GM04503 (cell line): ENCODE measurements at regions not wholly inside any gene's neighbourhood (a gene's known extent, or its start where the extent isn't known, plus 50 kb on each side); places are given as distances from the start of the nearest gene placed in this dataset.

Experiments
- DNase-seq: peaks from one replicate; pipeline ENCODE4 v3.0.0-alpha.2; 2012; ENCODE audit warnings: low read depth

DNA sequence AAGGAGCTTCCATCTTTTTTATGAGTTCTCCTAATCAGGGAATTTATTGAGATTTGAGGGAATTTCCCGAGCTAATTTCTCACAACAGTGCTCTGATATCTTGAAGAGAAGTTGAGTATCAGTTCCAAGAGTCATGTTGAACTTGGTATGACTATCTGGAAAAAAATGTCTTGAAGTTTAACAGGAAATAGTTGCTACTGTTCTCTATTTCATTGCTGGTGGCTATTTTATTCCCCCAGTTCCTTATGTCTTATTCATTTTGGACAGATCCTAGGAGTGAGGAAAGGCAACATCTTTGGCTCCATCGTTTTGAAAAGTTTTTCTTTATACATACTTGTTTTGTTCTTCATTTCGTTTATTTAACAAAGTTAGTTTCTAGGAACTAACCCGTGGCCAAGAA lies 307.8 kb upstream of the AGTR1 start:
- no peak for DNase-seq

DNA sequence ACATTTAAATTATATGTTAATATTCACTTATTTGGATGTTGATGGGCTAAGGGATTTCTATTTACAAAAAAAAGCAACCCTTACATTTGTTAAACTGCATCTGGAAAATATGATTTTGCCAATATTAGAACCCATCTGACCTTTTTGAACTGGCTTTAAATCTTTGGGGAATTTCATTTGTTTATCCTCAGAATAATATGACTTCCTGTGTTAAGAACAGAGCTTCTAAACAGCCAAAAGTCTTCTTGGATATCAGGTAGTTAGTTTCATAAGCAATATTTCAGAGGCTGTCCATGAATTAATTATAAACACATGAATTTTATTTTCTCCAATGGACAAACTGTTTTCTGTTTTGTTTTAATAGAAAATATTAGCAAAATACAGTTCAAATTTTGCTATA lies 301.9 kb upstream of the AGTR1 start:
- no peak for DNase-seq

DNA sequence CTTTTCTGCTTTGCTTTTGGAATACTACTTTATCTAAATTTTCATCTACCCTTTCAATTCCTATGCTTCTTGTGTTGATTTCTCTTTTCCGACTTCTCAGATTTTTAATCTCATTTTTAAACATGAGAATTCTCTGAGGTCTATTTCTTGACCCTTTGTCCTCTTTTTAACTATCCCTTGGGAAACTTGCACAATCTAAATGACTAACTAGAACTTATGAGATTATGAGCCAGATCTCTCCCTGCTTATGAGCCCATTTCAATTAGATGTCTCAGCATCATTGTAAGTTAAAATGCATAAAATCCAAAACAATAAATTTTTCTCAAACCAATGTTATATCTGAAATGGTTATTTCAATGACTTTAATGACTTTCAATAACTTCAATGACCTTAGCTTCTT lies 296.9 kb upstream of the AGTR1 start:
- peak; percentile 21 for DNase-seq

DNA sequence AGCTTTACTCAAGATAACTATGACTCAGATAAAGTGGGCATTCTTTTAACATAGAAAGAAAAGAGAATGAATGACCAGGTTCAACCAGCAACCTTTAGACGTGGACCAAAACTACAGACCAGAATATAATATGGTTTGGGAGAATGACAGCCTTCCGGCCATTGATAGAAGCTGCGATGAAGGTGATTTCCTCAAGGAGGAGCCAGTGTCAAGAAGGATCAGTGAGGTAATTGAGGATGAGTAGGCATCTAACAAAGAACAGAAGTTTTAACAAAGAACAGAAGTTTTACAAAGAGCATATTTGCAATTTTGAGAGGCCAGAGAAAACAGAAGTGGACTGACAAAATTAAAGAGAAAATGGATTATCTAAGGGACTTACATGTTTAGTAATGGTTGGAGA lies 289.0 kb upstream of the AGTR1 start:
- DNase-seq = no peak

DNA sequence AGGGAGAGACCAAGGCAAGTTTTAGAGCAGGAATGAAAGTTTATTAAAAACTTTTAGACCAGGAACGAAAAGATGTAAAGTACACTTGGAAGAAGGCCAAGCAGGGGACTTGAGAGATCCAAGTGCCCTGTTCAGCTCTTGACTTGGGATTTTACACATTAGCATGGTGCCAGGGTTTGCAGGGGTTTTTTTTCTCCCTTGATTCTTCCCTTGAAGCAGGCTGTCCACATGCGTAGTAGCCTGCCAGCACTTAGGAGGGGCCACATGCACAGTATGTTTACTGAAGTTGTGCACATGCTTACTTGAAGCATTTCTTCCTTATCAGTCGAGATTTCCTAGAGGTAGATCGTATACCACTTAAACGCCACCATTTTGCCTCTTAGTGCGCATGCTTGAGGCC lies 277.5 kb upstream of the AGTR1 start:
- no peak for DNase-seq

DNA sequence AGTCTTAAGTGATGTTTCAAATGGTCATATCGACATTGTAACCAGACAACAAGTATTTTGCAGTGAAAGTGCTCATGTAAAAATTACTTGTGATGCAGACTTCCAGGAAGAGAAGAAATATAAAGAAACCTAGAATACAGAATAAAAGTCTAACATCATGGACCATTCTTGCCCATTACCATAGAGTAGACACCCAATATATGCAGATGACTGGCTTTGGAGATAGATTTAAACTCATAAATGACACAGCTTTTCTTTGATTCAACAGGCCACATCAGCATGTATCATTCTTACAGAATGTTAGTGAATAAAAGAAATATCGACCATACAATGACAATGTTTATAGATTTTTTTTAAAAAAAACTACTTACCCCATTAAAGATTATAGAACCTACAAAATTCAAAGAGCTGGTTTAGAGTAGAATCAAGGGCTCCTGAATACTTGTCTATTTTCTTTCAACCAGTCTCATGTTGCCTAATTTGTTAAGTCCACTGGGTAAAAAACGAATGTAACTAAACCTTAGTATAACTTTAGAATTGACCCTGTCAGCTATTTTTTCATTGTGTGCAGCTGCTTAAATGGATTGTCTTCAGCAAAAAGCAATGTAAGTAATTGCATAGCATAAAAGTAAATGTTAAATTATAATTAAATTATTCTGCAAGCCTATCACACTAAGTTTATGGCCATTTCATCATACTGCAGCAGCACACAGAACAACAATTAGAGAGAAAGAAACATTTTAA lies 268.7 kb upstream of the AGTR1 start:
- DNase-seq = no peak

DNA sequence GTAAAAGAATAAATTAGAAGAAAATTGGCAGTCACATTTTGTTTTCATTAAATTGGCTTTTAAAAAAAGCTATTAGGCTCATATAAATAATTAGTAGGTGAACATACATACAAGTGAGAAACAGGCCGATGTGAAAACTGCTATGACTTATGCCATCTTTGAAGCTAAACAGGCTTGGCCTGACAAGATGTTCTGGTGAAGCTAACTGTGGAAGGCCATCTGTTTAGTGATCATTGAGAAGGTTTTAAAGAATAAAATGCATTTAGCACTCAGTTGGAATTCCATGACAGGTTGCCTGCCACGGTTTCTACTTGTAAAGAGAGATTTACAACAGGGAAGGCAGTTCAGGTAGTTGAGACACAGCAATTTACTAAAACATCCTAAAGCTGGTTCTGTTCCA lies 264.0 kb upstream of the AGTR1 start:
- no peak for DNase-seq

DNA sequence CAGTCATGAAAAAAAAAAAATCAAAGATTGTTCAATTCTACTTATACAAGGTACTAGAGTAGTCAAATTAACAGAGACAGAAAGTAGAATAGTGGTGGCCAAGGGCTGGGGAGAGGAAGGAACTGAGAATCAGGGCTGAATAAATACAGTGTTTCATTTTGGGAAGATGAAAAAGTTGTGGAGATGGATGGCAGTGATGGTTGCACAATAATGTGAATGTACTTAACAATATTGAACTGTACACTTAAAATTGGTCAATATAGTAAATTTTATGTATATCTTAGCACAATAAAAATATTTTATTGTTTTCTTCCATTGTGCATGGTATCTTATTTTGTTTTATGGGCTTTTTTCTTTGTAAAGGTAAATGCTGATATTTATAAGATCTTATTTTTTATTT lies 262.2 kb upstream of the AGTR1 start:
- no peak for DNase-seq

DNA sequence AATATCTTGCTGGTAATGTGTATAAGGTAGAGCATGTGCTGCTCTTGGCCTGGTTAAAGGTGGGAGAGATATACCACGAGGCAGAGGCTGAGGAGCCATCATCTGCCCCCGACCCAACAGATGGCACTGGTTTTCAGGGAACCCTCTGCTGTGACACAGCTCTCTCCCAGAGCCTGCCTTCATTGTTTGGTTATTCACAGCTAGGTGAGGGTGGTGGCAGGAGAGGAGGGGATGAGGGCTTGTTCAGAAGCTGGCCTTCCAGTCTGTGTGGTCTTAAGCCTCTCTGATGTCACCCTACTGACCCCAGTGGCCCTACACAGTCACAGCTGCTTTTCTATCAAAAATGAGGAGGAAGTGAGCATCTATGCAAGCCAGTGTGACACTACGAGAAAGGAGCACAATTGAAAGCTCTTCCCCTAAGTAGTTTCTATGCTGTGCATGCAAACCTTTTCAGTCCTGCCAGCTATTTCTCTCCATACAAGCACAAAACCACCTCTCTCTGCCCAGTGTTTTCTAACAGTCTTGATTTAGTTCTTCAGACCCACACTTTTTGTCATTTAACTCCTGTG lies 258.4 kb upstream of the AGTR1 start:
- no peak for DNase-seq

DNA sequence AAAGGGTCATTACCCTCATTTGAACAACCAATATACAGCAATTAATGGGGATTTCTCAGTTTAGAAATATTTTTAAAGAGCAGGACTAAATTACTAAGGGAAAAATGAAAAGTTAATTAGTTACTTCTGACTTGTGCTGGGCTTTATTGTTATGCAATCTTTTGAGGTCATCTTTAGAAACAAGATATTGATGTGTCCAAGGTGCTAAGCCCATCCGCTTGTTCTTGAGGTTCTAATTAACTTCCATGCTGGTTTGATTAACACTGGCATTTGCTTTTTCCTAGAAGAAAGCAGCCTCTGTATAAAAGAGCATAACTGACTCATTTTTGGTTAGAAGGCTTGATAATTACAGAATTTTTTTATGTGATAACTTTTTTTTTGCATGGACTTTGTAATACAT lies 256.5 kb upstream of the AGTR1 start:
- no peak for DNase-seq

DNA sequence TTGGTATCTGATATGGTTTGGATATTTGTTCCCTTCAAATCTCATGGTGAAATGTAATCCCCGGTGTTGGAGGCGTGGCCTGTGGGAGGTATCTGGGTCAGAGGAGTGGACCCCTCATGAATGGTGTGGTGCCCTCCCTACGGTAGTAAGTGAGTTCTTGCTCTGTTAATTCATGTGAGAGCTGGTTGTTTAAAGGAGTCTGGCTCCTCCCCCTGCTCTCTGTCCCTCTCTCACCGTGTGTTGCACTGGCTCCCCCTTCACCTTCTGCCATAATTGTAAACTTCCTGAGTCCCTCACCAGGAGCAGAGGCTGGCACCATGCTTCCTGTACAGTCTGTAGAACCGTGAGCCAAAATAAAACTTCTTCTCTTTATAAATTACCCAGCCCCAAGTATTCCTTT lies 246.9 kb upstream of the AGTR1 start:
- no peak for DNase-seq

DNA sequence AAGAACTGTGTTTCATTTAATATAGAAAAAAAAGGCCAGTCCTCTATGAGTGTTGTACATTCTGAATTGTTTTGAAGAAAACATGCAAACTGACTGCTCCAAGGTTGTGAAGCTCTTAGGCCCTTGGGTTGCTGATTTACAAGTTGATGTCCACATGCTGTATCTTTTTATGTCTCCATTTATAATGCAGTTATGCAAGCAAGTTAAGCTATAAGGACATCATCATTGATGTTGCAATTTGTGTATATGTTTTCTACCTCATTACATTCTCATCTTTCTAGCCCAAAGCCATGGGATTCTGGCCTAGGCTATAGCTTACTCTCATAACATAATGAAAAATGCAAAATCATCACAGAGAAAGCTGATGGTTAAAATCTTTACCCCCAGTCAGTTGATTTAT lies 245.7 kb upstream of the AGTR1 start:
- no peak for DNase-seq

DNA sequence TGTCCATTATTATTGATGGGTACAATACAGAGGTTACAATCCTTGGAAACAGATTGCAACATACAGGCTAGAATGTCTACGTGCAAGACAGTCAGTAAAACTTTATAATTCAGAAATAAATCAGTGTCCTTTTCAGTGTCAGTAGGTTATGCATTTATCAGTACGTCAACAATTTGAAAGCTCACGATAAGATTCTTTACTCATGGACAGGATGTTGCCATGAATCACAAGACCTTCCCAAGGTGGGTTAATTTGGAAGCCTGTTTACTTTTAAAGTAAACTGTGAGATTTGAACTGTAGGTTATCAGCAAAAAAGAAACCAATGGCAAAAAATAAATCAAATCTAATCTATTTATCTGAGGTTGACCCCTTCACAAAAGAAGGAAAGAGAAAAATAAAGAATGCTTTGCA lies 243.9 kb upstream of the AGTR1 start:
- DNase-seq = no peak

DNA sequence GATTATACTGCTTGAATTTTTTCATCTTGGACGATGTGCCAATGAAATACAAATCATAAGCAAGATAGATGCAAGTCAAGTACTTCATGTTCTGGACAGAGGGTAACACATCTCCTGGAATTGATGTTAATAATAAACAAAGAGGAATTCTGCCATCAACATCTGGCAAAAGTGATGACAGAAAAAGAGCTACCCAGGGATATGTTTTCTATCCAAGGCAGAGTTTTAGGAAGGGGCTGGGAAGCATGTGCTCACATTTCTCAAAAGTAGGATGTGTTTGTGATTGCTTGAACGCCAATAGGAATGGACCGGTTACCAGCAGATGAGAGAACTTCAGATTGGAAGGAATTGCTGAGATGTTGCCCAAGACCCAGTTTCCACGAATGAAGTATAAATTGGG lies 242.6 kb upstream of the AGTR1 start:
- no peak for DNase-seq

DNA sequence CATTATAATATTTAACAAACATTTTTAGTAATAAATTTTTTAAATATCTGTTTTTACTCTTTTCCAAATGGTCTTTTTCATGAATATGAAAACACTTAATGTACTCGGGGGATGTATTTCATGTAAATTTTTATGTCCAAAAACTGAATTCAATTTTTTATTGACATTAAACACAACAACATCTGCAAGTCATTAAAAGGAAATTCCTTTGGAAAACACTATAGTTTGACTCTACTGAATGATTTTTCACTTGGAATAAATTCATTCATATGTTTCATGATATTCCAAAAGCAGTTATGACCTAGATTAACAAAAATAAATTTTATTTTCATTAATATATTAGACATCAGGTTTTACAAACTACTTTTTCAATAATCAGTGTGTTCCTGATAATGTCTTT lies 239.8 kb upstream of the AGTR1 start:
- no peak for DNase-seq

DNA sequence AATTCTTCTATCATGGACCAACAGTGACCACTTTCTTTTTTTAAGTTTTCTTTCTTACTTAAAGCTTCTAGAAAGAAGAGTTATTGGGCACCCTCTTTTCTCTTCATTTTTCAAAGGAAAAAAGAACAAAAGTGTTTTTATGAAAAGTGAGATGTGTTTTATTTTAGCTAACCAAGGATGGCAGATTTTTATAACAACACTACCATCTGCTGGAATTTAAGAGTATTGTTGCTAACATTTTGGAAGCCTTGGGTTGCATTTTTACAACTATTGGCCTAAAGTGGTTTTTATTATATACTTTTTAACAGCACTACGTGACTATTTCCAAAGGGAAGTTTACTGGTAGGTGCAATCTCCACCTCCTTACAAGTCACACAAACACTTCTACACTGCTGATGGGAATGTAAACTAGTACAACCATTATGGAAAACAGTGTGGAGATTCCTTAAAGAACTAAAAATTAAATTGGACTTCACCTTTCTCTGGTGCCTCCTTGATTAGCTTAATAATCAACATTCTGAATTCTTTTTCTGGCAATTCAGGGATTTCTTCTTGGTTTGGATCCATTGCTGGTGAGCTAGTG lies 237.7 kb upstream of the AGTR1 start:
- DNase-seq = no peak

DNA sequence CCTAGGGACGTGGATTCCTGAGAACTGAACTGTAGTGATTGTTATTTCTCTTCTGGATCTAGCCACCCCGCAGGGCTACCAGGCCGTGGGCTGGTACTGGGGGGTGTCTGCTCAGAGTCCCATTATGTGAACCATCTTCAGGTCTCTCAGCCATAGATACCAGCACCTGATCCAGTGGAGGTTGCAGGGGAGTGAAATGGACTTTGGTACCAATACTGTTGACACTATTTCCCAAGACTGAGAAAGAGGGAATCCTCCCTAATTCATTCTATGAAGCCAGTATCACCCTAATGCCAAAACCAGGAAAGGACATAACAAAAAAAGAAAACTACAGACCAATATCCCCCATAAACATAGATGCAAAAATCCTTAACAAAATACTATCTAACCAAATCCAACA lies 237.0 kb upstream of the AGTR1 start:
- DNase-seq = no peak

DNA sequence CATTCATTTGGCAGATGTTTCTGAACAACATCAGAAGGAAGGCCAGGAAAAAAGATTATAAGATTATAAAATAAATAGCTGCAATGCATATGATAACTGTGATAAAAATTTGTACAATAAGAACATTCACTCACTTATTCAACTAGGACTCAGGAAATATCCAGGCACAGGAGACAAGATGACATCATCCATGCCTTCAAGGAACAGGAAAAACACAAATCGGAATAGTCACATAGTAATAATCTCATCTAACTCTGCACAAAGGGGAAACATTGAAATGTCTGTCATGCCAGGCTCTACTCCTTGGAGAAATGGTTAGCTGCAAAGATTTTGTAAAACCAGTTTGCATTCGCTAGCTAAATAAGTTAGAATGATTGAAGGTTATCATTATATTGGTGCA lies 233.5 kb upstream of the AGTR1 start:
- no peak for DNase-seq

DNA sequence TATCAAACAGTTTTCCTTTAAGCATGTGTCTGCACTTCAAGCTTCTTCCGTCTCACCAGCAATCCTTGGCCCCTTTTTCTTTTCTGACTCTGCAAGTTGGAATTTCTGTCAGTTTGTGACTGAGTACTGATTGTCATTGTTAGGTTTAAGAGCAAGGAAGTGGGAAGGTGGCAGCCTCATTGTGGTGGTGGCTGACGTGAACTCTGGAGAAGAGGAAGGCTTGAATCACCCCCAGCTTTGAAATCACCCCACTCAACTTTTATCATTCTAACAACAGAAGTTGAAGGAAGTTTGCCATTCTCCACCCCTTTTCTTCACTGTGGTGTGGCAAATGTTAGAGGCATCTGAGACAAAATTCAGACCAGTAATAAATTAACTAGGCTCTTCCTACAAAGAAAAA lies 231.6 kb upstream of the AGTR1 start:
- DNase-seq = peak; percentile 26

DNA sequence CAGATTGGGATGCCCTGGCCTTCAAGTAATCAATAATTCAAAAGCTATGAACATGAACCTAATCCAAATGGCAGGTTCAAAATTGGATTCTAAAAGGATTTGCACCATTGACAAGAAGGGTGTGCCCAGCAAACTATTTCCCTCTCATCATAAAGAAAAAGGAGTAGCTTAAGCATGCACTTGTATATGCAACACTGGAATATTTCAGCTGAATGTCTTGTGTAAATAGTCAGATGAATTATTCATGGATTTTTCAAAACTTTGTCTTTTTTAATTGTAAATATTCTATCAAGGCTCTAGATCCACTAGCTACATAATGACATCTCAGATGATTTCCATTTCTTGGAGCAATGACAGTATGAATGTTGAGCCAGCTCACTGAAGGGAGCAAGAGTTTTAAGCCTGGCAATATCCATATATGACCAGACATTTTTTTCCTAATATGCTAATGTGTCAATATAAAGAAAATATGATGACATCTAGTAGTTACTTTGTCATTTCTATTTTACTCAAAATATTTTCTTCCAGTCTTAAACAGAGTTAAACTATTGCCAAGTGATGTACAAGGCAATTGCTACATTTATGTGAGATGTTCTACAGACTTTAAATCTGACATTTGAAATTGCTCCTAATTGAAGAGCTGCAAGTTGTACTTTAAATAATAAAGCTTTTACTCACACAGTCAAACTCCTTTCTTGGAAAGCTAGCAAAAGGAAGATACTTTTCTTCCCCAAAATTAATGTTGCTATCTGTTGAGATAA lies 230.5 kb upstream of the AGTR1 start:
- DNase-seq = no peak

DNA sequence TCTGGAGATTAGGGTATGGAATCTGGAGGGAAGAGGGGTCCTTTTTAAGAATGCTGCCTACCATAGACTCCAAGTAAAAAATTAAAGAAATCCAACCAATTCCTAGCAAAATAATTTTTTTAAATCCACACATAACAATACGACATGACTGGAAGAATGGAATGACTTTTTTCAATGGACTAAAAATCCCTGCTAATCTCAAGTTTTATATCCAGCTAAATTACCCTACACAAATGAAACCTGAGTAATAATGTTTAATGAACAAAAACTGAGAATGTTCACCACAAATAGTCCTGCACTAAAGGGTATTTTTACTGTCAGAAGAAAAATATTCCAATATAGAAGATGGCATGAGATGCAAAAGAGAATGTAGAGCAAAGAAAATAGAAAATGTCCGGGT lies 220.3 kb upstream of the AGTR1 start:
- DNase-seq = no peak

DNA sequence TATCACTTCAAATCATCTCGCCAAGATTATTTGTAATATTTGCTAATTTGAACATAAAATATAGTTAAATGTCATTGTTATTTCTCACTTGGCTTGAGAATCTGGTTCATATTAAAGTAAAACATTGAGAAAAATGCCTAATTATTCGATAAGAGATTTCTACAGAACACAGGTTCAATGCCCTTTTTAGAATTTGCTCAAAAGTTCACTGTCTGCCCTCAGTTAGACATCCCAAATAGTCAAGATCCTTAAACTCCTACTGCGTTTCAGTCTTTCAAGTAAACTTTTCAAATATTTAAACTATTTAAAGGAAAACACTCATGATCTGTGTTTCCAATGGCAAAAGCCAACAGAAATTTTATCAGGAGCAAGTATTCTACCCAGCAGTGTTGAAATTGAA lies 204.1 kb upstream of the AGTR1 start:
- no peak for DNase-seq

DNA sequence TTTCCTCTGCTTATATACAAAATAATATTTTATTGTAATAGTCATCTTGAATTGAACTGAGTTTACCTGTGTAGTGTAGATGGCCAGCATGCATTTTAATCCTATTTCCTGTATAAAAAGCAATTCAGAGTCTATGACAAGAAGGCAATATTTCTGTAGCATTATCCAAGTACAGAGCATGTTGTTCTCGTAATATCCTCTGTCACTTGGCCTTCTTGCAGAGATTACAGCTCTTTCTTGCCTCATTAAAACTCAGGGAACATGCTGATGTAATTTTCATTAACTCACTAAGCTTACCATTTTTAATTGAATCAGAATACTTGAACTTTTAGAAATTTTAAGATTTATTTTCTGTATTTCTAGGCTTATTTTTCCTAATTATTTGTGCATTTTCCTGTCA lies 203.3 kb upstream of the AGTR1 start:
- DNase-seq = no peak
